HepG2 (cell line): ENCODE measurements at regions not wholly inside any gene's neighbourhood (a gene's known extent, or its start where the extent isn't known, plus 50 kb on each side); places are given as distances from the start of the nearest gene placed in this dataset.

Source experiments
- ATAC-seq: fragments of 200-7000 bp; cut with Tn5 transposase; 3 replicates; pipeline ENCODE4 v1.9.1; 2020; ENCODE audit warnings: mild to moderate bottlenecking, moderate library complexity
- BruUV-seq: library from RNA; stranded (reverse); fragments of 400-500 nt; replicated peaks from 2 replicates; lab custom pipeline; 2021; lab: Mats Ljungman, UMichigan
- CTCF ChIA-PET: fragments of 300-600 bp; formaldehyde crosslinking; extraction: SDS; loops from one replicate; lab custom pipeline; 2021; ENCODE audit warnings: low total read pairs, inconsistent platforms, low intra/inter-chr PET ratio; lab: Yijun Ruan, JAX
- POLR2A ChIA-PET: fragments of 350-600 bp; sonication (Branson Sonifier 250); formaldehyde crosslinking; loops from one replicate; lab custom pipeline; 2020; ENCODE audit warnings: antibody characterized with exemption, inconsistent platforms; lab: Yijun Ruan, JAX
- DNase-seq: peaks from one replicate; pipeline ENCODE4 v3.0.0-alpha.2; 2015; ENCODE audit warnings: low spot score
- FAIRE-seq: peaks from 3 replicates; lab custom pipeline; 2011; peaks lifted over from hg19 to GRCh38; lab: Jason Lieb, UNC
- H2AFZ ChIP-seq: one replicate; pipeline ENCODE4 v1.6.1; 2011; ENCODE audit warnings: low read length, inconsistent platforms
- H3K27ac ChIP-seq: fragments of 300-600 bp; 3 replicates; pipeline ENCODE4 v1.8.0; 2011; ENCODE audit warnings: mixed run types, mild to moderate bottlenecking, mixed read lengths, low read length, inconsistent platforms; ENCODE audit not compliant: insufficient read depth; ENCODE audit errors: extremely low read length
- H3K27me3 ChIP-seq, 2 experiments: fragments of 200-600 bp in 1 of 2; 2 replicates in 1 of 2; 3 replicates in 1 of 2; pipeline versions ENCODE4 v1.6.0 to v1.8.0; 2011; ENCODE audit warnings: low read length in 2 of 2, mild to moderate bottlenecking in 2 of 2, moderate library complexity in 2 of 2, inconsistent platforms in 1 of 2; ENCODE audit not compliant: insufficient read depth in 2 of 2, control insufficient read depth in 1 of 2
- H3K36me3 ChIP-seq, 2 experiments: fragments of 200-600 bp in 1 of 2; replicated peaks in 1 of 2; 2 replicates in 1 of 2; 3 replicates in 1 of 2; pipeline versions ENCODE4 v1.5.1 to v1.8.0; 2011; ENCODE audit warnings: low read length in 2 of 2, inconsistent platforms in 1 of 2; ENCODE audit not compliant: insufficient read depth in 2 of 2, control insufficient read depth in 1 of 2
- H3K4me1 ChIP-seq: 2 replicates; pipeline ENCODE4 v1.5.1; 2012; ENCODE audit warnings: low read length, inconsistent platforms; ENCODE audit not compliant: insufficient read depth
- H3K4me2 ChIP-seq: 2 replicates; pipeline ENCODE4 v1.6.0; 2011; ENCODE audit warnings: low read depth, low read length, inconsistent platforms
- H3K4me3 ChIP-seq, 3 experiments: fragments of 200-600 bp in 1 of 3; sonication (generic), shearing (Covaris generic) in 1 of 3; replicated peaks in 1 of 3; 2 replicates each; pipeline ENCODE4 v1.5.1; 2011 to 2016; ENCODE audit warnings: low read length in 3 of 3, inconsistent platforms in 2 of 3, low read depth in 2 of 3, mild to moderate bottlenecking in 2 of 3, control low read depth in 1 of 3, mixed read lengths in 1 of 3; ENCODE audit not compliant: insufficient read depth in 1 of 3
- H3K79me2 ChIP-seq: one replicate; pipeline ENCODE4 v1.6.1; 2011; ENCODE audit warnings: low read length, inconsistent platforms; ENCODE audit not compliant: insufficient read depth
- H3K9ac ChIP-seq: 2 replicates; pipeline ENCODE4 v1.6.0; 2011; ENCODE audit warnings: mild to moderate bottlenecking, low read depth, low read length, inconsistent platforms; ENCODE audit not compliant: insufficient read depth
- H3K9me3 ChIP-seq: 2 replicates; pipeline ENCODE4 v1.5.1; 2012; ENCODE audit warnings: mild to moderate bottlenecking, low read length
- H4K20me1 ChIP-seq: 2 replicates; pipeline ENCODE4 v1.6.0; 2011; ENCODE audit warnings: inconsistent platforms, mild to moderate bottlenecking, low read length, moderate library complexity; ENCODE audit not compliant: insufficient read depth
- ATF7 ChIP-seq, 2 experiments: fragments of 450-650 bp in 1 of 2; sonication (generic) in 1 of 2; formaldehyde crosslinking in 1 of 2; IDR thresholded peaks; 2 replicates each; pipeline versions ENCODE4 v1.4.0 to v1.6.1; 2016 to 2020; ENCODE audit warnings: antibody characterized with exemption in 1 of 2, mild to moderate bottlenecking in 1 of 2, missing genetic modification reagents in 1 of 2
- CC2D1A ChIP-seq: sonication (generic); formaldehyde crosslinking; IDR thresholded peaks from 2 replicates; pipeline ENCODE4 v1.8.1; 2023; ENCODE audit warnings: mild to moderate bottlenecking, missing genetic modification reagents
- CENPT ChIP-seq: sonication (generic); formaldehyde crosslinking; IDR thresholded peaks from 2 replicates; pipeline ENCODE4 v1.8.0; 2022; ENCODE audit warnings: low read depth, mild to moderate bottlenecking, moderate library complexity, missing genetic modification reagents
- CREB1 ChIP-seq, 2 experiments: fragments of 450-650 bp in 1 of 2; IDR thresholded peaks; 2 replicates each; pipeline ENCODE4 v1.6.1; 2016 to 2017; ENCODE audit warnings: control low read depth in 1 of 2, mild to moderate bottlenecking in 1 of 2, missing compliant biosample characterization in 1 of 2, missing genetic modification characterization in 1 of 2
- FOSL2 ChIP-seq: sonication (generic); formaldehyde crosslinking; IDR thresholded peaks from 2 replicates; pipeline ENCODE4 v1.4.0; 2020; ENCODE audit warnings: missing genetic modification reagents
- PBX2 ChIP-seq: IDR thresholded peaks from 2 replicates; pipeline ENCODE4 v1.6.1; 2016; ENCODE audit warnings: control low read depth
- PLRG1 ChIP-seq: fragments of 450-650 bp; conservative IDR thresholded peaks from 2 replicates; pipeline ENCODE4 v1.6.1; 2016
- RARA ChIP-seq: IDR thresholded peaks from 2 replicates; pipeline ENCODE4 v1.6.1; 2016; ENCODE audit warnings: missing genetic modification reagents, missing compliant biosample characterization
- TGIF2 ChIP-seq: IDR thresholded peaks from 2 replicates; pipeline ENCODE4 v1.6.1; 2016; ENCODE audit warnings: control low read depth, missing compliant biosample characterization
- ZNF44 ChIP-seq: sonication (generic); formaldehyde crosslinking; IDR thresholded peaks from 2 replicates; pipeline ENCODE4 v1.5.1; 2020; ENCODE audit warnings: mild to moderate bottlenecking, missing genetic modification reagents
- ZNF619 ChIP-seq: sonication (generic); formaldehyde crosslinking; IDR thresholded peaks from 2 replicates; pipeline ENCODE4 v1.4.0; 2020; ENCODE audit warnings: mild to moderate bottlenecking, missing genetic modification reagents
- WGBS: methylation state at CpG from one replicate; pipeline ENCODE4 v1.1.6; 2017; ENCODE audit warnings: low lambda C conversion rate; 5-methylcytosine and 5-hydroxymethylcytosine counted together
- in situ Hi-C: cut with HindIII; loops from 2 replicates; pipeline ENCODE4 v1.10.0; 2017; ENCODE audit warnings: low pct_unique_long_range_greater_than_20kb; ENCODE audit not compliant: extremely low pct_ligation_motif_present
- intact Hi-C: fragments of 100-400 bp; cut with micrococcal nuclease; formaldehyde crosslinking; loops from one replicate; pipeline ENCODE4 v1.10.0; 2022; ENCODE audit not compliant: unreplicated experiment
- TF ChIP-seq, protein P1 (sequence below): sonication (generic); formaldehyde crosslinking; IDR thresholded peaks from 2 replicates; pipeline ENCODE4 v1.4.0; 2020; ENCODE audit warnings: missing genetic modification reagents
- TF ChIP-seq, protein P2 (sequence below): sonication (generic); formaldehyde crosslinking; IDR thresholded peaks from 2 replicates; pipeline ENCODE4 v1.4.0; 2020; ENCODE audit warnings: missing genetic modification reagents

GRCh38 chr12:112645586-112645985 is 146.0 kb upstream of the RPH3A start (continued):
- TF ChIP-seq PLRG1 (no peak), ZNF44 (CRISPR knock-in tag) (no peak)

DNA sequence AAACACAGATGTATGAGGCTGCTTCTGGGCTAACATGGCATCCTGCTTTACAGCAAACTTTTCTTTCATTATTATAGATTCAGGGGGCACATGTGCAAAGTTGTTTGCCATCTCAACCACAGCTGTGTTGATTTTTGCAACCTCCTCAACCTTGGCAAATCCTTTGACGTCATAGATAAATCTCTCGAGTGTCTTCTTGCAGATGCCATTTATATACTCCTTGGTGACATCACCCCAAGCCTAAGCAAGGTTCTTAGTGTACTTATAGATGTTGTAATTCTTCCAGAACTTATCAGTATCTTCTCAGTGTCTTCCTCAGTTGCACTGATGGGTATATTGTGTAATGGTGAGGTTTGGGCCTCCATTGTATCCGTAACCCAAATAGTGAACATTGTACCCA is 135.4 kb upstream of the RPH3A start:
- CTCF ChIA-PET = no interaction called here
- Histone ChIP-seq H3K36me3 (no peaks in the 10 kb centered on the region), H3K9ac (no peak overlapping the region), H3K27ac (no peak overlapping the region), H3K4me2 (no peak overlapping the region), H3K4me3 (no peak overlapping the region), H3K4me1 (no peaks in the 10 kb centered on the region), H2AFZ (no peak overlapping the region), H4K20me1 (no peaks in the 10 kb centered on the region), H3K9me3 (no peaks in the 10 kb centered on the region), H3K27me3 (no peaks in the 10 kb centered on the region), H3K79me2 (no peaks in the 10 kb centered on the region)
- WGBS = 31% methylated on average over 3 of the region's 3 CpGs
- DNase-seq (no peak), FAIRE-seq (no peak), ATAC-seq (no peak)
- intact Hi-C loops = no loop called here
- BruUV-seq = no TSS peak
- POLR2A ChIA-PET = no interaction called here
- in situ Hi-C loops = no loop called here
- TF ChIP-seq CENPT (no peak), ATF7 (IDR thresholded peaks at IDR 0.05) (peak; percentile 68), ATF7 (CRISPR knock-in tag; IDR thresholded peaks at IDR 0.05) (no peak), PBX2 (CRISPR knock-in tag) (no peak), CREB1 (IDR thresholded peaks at IDR 0.05) (peak; percentile 86), CREB1 (CRISPR knock-in tag; IDR thresholded peaks at IDR 0.05) (no peak)

- 24% methylated on average over 8 of the region's 8 CpGs for WGBS
- in situ Hi-C loops = no loop called here
- intact Hi-C loops = no loop called here
- H3K27me3 ChIP-seq = no peaks in the 10 kb centered on the region
- H3K9ac ChIP-seq = no peak overlapping the region
- no peak overlapping the region for H3K4me3 ChIP-seq
- POLR2A ChIA-PET = no interaction called here
- no peaks in the 10 kb centered on the region for H3K36me3 ChIP-seq
- H3K4me2 ChIP-seq = no peak overlapping the region
- no peaks in the 10 kb centered on the region for H4K20me1 ChIP-seq
- BruUV-seq = no TSS peak
- no peak overlapping the region for H3K27ac ChIP-seq
- CTCF ChIA-PET = no interaction called here
- ATAC-seq = no peak
- H2AFZ ChIP-seq = no peak overlapping the region
- DNase-seq = no peak
- no peaks in the 10 kb centered on the region for H3K9me3 ChIP-seq
- no peaks in the 10 kb centered on the region for H3K79me2 ChIP-seq
- FAIRE-seq = no peak
- no peaks in the 10 kb centered on the region for H3K4me1 ChIP-seq
- no peak for TF ChIP-seq ZNF619 (CRISPR knock-in tag)
- TF ChIP-seq, protein P1, sequence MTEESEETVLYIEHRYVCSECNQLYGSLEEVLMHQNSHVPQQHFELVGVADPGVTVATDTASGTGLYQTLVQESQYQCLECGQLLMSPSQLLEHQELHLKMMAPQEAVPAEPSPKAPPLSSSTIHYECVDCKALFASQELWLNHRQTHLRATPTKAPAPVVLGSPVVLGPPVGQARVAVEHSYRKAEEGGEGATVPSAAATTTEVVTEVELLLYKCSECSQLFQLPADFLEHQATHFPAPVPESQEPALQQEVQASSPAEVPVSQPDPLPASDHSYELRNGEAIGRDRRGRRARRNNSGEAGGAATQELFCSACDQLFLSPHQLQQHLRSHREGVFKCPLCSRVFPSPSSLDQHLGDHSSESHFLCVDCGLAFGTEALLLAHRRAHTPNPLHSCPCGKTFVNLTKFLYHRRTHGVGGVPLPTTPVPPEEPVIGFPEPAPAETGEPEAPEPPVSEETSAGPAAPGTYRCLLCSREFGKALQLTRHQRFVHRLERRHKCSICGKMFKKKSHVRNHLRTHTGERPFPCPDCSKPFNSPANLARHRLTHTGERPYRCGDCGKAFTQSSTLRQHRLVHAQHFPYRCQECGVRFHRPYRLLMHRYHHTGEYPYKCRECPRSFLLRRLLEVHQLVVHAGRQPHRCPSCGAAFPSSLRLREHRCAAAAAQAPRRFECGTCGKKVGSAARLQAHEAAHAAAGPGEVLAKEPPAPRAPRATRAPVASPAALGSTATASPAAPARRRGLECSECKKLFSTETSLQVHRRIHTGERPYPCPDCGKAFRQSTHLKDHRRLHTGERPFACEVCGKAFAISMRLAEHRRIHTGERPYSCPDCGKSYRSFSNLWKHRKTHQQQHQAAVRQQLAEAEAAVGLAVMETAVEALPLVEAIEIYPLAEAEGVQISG (CRISPR knock-in tag) = peak; percentile 18; the same call in 1 of the 2 replicates
- TF ChIP-seq CC2D1A (CRISPR knock-in tag) = no peak
- TF ChIP-seq, protein P2, sequence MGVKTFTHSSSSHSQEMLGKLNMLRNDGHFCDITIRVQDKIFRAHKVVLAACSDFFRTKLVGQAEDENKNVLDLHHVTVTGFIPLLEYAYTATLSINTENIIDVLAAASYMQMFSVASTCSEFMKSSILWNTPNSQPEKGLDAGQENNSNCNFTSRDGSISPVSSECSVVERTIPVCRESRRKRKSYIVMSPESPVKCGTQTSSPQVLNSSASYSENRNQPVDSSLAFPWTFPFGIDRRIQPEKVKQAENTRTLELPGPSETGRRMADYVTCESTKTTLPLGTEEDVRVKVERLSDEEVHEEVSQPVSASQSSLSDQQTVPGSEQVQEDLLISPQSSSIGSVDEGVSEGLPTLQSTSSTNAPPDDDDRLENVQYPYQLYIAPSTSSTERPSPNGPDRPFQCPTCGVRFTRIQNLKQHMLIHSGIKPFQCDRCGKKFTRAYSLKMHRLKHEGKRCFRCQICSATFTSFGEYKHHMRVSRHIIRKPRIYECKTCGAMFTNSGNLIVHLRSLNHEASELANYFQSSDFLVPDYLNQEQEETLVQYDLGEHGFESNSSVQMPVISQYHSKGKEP (CRISPR knock-in tag) = peak; percentile 45; the same call in 1 of the 2 replicates
- no peak for TF ChIP-seq FOSL2 (CRISPR knock-in tag)
- TF ChIP-seq TGIF2 (CRISPR knock-in tag) = peak; percentile 36; the same call in 1 of the 2 replicates
- 0 out of 2 replicates have a peak, but pooled peaks have one; percentile 22 for TF ChIP-seq RARA
Measured at GRCh38 chr12:112664569-112664968, 127.0 kb upstream of the RPH3A start.
